Stimulated activated CD4-positive, alpha-beta T cell treated with anti-CD3 and anti-CD28 coated beads, TNF-alpha, amount 100 ng/mL, for 1 hour (primary cell): ENCODE measurements at regions not wholly inside any gene's neighbourhood (a gene's known extent, or its start where the extent isn't known, plus 50 kb on each side); places are given as distances from the start of the nearest gene placed in this dataset.
A peak's percentile ranks its signal among the peaks of the same experiment; 100 is the strongest.
"Not testable (repeated sequence)": the region's sequence is repeated elsewhere in the genome, so short reads cannot be mapped to it uniquely, and the experiment has no call there.

Experiments
- DNase-seq, 3 donors: peaks; one replicate each; pipeline ENCODE4 v3.0.0-alpha.2; 2020; ENCODE audit warnings: low read depth in 3 of 3, low spot score in 1 of 3

DNA sequence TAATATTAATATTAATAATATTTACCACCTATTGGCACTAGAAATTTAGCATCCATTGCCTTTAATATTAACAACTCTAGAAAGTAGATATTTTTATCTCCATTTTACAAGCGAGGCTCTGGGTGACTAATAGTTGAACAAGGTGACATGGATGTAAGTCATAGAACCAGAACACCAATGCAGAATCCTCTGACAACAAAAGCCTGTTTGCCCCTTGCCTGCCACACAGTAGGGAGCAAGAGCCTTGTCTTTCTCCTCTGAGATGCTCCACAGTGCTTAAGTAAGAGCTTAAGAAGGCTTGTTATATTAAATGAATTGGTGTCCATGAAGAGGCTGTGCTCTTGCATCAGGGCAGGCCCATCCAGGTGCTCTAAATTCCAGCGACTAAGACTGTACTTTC, 51.2 kb upstream of the LBX1 start:
- no peak for DNase-seq

DNA sequence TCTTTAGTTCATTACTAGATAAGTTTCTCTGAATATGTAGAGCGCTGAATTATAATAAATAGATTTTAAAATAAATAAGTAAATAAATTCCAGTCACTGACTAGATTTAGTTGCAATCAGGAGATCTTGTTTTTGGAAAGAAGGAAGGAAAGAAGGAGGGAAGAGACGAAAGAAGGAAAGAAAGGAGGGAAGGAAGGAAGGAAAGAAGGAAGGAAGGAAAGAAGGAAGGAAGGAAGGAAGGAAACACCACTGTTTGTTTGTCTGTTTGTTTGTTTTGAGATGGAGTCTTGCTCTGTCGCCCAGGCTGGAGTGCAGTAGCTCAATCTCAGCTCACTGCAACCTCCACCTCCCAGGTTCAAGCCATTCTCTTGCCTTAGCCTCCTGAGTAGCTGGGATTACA, 51.7 kb upstream of the LBX1 start:
- not testable (repeated sequence) for DNase-seq

DNA sequence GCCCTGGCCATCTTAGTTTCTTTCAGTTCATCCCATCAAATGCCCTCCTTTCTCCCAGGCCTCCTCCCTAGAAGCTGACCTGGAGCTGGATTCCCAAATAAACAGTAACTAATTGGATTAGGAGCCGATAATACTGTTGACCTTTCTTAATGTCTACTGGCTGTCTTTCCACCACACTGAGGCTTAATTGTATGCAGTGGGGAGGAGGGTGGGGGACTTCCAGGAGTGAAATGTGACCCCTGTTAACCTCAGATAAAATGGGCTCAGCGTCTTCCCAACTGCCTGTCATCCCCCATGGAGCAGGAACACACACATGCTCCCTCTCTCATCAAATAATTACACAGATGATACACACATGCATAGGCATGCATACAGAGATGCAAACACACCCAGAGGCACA, 53.7 kb upstream of the LBX1 start:
- DNase-seq: no peak

DNA sequence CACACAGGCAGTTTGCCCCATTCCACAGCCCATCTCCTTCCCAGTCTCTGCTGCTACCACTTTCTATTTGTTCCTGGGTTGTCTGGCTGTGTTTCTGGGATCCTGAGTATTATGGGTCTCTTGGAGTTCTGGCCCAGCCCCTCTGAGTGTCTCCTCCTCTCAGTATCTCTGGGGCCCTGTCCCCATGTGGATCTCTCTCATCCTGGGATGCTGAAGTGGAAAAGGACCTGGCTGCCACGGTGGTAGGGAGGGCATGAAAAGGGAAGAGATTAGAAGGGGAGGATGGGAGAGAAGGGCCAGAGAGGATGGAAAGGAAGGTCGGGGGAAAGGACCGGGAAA, 54.5 kb upstream of the LBX1 start:
- no peak for DNase-seq

DNA sequence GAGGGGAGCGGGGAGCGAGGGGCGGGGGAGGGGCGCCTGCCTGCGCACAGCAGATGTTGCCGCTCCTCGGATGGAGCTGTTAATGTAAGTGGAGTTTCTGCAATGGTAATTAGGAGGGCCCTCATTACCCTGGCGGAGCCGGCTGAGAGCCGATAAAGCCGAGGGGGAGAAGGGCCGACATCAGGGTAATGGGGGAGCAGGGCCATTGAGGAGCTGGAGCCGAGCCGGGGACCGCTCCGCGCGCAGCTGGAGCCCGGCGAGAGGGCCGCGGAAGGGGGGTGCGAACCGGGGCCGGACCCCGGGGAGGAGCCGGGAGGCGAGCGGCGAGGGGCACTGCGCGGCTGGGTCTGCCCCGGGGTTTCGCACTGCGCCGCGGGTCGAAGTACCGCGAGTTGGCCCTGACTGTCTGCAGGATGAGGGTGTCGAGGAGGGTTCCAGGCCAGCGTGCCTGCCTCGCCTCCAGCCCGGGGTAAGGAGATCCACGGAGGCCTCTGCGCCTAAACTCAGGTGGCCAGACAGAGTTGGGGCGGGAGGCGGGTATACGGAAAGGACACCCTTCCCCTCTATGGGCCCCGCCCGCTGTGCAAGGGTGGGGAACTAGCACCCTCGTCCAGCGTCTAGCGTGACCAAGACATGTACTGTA, 55.0 kb upstream of the LBX1 start:
- DNase-seq: no peak

- DNase-seq: no peak
Observed at GRCh38 chr10:101284744-101285463, 55.6 kb upstream of the LBX1 start.

DNA sequence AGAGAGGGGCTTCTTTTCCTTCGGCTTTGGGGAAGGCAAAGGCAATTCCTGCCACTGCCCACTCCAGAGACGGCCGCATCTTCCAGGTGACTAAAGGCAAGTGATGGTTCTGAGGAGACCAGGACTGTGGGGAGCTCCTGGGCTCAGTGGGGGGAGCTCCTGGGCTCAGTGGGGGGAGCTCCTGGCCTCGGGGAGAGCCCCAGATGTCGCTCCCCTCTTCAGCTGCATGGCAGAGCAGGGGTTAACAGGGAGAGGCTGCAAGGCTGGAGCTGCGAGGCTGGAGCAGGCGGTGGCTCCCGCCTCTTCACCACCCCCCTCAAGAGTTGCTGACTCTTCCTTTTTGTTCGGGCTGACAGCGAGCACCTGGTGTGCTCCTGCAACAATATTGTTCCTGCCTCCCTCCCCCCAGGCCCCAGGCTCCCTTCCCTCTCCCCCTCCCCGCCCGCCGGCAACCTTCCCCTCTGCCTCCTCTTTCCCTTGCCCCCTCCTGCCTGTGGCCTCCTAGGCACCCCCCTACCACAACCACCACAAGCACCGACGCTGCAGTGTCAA, 56.3 kb upstream of the LBX1 start:
- DNase-seq: no peak

DNA sequence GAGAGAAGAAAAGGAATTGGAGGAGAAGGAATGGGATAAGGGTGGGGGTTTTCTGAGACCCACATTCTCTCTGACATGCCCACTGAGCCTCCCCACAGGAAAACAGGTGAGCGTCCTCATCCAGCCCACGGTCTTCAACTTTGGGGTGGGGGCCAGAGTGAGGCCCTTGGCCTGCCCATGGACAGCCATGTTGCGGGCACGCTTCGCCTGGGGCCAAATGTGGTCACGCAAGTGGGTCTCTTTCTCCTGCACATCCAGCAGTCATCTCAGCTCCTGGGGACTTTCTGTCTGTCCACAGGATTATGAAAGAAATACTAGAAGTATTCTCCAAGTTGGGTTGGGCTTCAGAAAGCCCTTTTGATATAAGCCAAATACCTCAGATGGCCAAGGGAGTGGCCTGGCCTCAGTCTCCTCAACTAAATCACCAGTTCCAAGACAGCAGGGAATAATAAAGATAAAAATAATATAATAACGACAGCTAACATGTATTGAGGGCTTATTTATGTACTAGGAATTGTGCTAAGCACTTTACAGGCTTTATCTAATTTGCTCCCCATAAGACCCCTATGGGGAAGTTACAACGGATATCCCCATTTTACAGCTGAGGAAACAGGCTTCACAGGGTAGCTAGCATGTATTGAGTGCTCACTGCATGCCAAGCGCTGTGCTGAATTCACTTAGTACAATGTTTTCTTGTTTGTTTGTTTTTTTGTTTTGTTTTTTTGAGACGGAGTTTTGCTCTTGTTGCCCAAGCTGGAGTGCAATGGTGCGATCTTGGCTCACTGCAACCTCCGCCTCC, 57.2 kb upstream of the LBX1 start:
- DNase-seq: no peak

DNA sequence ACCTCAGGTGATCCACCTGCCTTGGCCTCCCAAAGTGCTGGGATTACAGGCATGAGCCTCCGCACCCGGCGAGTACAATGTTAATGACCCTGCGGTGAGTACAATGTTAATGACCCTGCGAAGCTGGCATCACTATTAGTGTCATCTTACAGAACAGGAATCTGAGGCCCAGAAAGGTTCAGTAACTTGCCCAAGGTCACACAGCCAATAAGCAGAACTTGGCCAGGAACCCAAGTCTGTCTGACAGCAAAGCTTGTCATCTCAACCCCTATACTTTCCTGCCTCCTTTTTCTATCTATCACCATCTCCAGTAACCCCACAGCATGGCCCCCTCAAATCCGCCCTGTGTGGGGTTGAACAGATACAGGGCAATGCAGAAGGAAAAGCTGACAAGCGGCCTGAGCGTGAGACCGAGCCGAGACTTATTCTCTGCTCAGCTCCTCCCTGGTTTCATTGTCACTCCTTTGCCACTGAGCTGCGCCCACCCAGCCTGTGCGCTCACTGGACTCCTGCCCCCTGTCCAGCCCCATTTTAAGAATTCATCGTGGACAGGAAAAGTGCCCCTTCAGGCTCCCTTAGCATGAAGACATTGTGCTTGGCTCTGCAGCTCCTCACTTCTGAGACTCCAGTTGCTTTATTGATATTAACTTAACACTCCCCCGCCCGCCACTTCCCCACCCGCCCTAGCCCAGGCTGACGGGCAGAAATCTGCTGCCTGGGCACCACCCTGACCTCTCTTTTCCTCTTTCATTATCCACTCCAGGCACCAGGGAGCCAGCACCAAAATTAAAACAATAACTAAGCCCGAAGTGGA, 58.1 kb upstream of the LBX1 start:
- DNase-seq: no peak

- no peak for DNase-seq
Observed at GRCh38 chr10:101287997-101288635, 58.9 kb upstream of the LBX1 start.

- no peak for DNase-seq
Observed at GRCh38 chr10:101289541-101289940, 60.3 kb upstream of the LBX1 start.

DNA sequence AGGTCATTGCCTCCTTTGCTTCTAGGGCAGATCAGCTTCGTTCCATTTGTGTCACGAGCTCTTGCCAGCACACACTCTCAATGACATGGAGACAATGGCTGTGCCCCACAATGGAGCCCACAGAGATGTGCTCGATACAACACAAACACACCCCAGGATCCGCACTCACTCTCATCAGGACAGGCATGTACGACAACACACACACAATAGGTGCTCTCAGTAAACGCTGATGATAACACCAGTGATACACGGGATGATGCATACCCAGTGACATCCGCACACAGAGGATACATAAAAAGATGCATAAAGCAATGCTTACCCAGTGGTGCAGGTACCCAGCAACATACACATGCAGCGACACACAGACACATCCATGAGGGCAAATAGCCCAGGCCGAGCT, 61.2 kb upstream of the LBX1 start:
- DNase-seq: no peak

DNA sequence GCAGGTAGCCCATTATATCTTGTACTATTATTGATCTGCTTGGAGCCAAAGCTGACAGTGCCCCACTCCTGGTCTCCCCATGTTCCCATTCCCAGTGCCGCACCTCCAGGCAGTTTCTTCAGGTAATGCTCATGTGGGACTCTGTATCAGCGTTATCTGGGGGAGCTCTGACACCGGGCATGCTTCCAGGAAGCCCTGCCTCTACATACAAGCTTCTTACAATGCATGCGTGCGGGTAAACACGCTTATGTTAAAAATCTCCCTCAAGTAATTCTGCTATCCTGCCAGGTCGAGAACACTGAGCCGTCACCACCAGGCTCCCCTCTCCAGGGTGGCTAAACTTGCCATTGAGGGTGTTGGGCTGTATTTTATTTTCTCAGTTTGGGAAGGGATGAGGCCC, 61.6 kb upstream of the LBX1 start:
- DNase-seq: no peak

DNA sequence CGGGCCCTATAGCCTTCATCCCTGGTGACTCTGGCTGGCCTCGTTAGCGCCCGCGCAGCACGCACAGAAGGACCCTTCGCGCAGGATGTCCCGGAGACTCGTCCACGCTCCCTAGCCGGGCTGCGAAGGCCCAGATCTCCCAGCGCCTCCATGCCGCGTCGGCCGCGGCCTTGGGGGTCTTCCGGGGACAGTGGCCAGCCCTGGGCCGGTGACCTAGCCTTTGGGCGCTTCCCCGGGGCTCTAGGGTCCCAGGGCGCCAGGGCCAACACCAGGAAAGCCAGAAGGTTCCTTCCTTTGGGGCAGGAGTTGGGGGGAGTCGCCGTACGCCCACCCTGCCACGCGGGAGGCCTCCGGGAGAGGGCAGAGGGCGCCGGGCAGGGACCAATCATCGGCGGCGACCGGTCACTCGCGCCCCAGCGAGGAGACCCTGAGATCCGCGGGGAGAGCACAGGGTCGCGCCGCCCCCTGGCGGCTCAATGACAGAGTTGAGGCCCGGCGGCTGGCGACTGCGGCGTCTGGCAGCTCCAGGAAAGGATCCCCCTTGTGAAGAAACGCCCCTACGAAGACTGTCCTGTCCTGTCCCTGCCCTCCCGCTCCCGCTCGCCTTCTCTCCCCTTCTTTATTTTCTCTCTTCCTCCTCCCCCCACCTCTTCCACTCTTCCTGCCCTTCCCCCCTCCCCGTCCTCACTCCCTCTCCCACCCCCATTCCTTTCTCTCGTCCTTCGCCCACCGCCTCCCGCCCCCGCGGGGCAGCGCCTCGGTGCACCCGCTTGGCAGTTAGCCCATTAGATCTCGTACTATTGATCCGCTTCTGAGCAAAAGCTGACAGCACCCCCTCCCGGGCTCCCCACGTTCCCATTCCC, 62.3 kb upstream of the LBX1 start:
- peak in 2 of 3 donors; percentile 16 to 38 for DNase-seq

- no peak for DNase-seq
Observed at GRCh38 chr10:101292194-101293006, 61.6 kb upstream of the BTRC start.

GRCh38 chr10:101293007-101293723, 60.8 kb upstream of the BTRC start:
- DNase-seq: no peak

GRCh38 chr10:101294109-101294508, 59.9 kb upstream of the BTRC start:
- no peak for DNase-seq

DNA sequence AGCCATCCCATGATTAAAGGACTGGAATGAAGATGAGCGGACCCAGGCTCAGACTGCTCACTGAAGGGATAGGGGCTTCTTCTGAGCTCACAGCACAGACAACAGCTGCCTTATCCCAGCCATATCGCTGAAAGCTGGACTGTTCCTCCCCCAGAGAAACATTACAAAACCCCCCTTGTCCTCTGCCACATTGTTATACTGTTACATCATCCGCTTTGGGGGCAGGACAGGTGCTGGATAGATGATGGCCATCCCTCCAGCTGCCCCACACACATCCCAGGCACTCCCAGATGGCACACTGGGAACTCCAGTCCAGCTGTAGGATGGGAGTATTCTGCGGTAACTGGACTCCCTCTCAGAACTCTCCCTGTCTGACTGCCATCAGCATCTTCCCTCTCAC, 58.7 kb upstream of the BTRC start:
- no peak for DNase-seq
